SK-N-SH (cell line): ENCODE measurements at regions not wholly inside any gene's neighbourhood (a gene's known extent, or its start where the extent isn't known, plus 50 kb on each side); places are given as distances from the start of the nearest gene placed in this dataset.

Experiments
- CTCF ChIA-PET: fragments of 300-600, 350-600 bp; formaldehyde crosslinking; extraction: SDS; loops from one replicate; lab custom pipeline; 2021; lab: Yijun Ruan, JAX
- POLR2A ChIA-PET: fragments of 350-600 bp; sonication (Branson Sonifier 250); formaldehyde crosslinking; extraction: SDS; loops from one replicate; lab custom pipeline; 2020; ENCODE audit warnings: antibody characterized with exemption, inconsistent platforms; lab: Yijun Ruan, JAX
- DNase-seq: peaks from one replicate; pipeline ENCODE4 v3.0.0; 2012
- H2AFZ ChIP-seq: fragments of 200-600 bp; sonication (generic); 2 replicates; pipeline ENCODE4 v1.8.1; 2016; ENCODE audit warnings: antibody characterized with exemption, mild to moderate bottlenecking, low read depth
- H3F3A ChIP-seq: fragments of 200-600 bp; sonication (generic); replicated peaks from 2 replicates; pipeline ENCODE3; 2016; ENCODE audit warnings: antibody characterized with exemption, mild to moderate bottlenecking; ENCODE audit not compliant: insufficient read depth
- H3K27ac ChIP-seq, 2 experiments: fragments of 200-500 bp in 1 of 2; fragments of 200-600 bp in 1 of 2; sonication (Bioruptor generic) in 1 of 2; sonication (generic), shearing (Covaris generic) in 1 of 2; 2 replicates each; pipeline versions ENCODE4 v1.5.1 to v1.6.1; 2014 to 2016; ENCODE audit warnings: low read depth in 2 of 2, inconsistent platforms in 1 of 2, low read length in 1 of 2, mild to moderate bottlenecking in 1 of 2, mixed read lengths in 1 of 2
- H3K27me3 ChIP-seq: fragments of 200-600 bp; sonication (generic), shearing (Covaris generic); 2 replicates; pipeline ENCODE4 v1.6.1; 2016; ENCODE audit warnings: mixed run types; ENCODE audit not compliant: insufficient read depth
- H3K36me3 ChIP-seq, 2 experiments: fragments of 200-500 bp in 1 of 2; fragments of 200-600 bp in 1 of 2; sonication (Bioruptor generic) in 1 of 2; sonication (generic) in 1 of 2; replicated peaks in 1 of 2; 2 replicates each; pipeline versions ENCODE3 to v1.5.1; 2014 to 2016; ENCODE audit warnings: low read length in 1 of 2, mild to moderate bottlenecking in 1 of 2; ENCODE audit not compliant: insufficient read depth in 2 of 2, control insufficient read depth in 1 of 2
- H3K4me1 ChIP-seq, 2 experiments: fragments of 200-500 bp in 1 of 2; fragments of 200-600 bp in 1 of 2; sonication (Bioruptor generic) in 1 of 2; sonication (generic), shearing (Covaris generic) in 1 of 2; 2 replicates each; pipeline versions ENCODE4 v1.5.1 to v1.6.1; 2014 to 2016; ENCODE audit warnings: low read depth in 1 of 2, low read length in 1 of 2, mixed run types in 1 of 2; ENCODE audit not compliant: insufficient read depth in 2 of 2, control insufficient read depth in 1 of 2
- H3K4me2 ChIP-seq: fragments of 200-600 bp; sonication (generic), shearing (Covaris generic); 2 replicates; pipeline ENCODE4 v1.6.1; 2017; ENCODE audit warnings: mixed run types
- H3K4me3 ChIP-seq, 2 experiments: fragments of 200-500 bp in 1 of 2; fragments of 200-600 bp in 1 of 2; sonication (Bioruptor generic) in 1 of 2; sonication (generic), shearing (Covaris generic) in 1 of 2; 2 replicates each; pipeline versions ENCODE4 v1.5.1 to v1.8.1; 2014 to 2016; ENCODE audit warnings: low read depth in 2 of 2, inconsistent platforms in 1 of 2, low read length in 1 of 2, mild to moderate bottlenecking in 1 of 2, mixed read lengths in 1 of 2, moderate library complexity in 1 of 2
- H3K79me2 ChIP-seq: fragments of 200-600 bp; sonication (generic); 2 replicates; pipeline ENCODE4 v1.8.1; 2017; ENCODE audit warnings: mild to moderate bottlenecking; ENCODE audit not compliant: insufficient read depth
- H3K9ac ChIP-seq: fragments of 200-600 bp; sonication (generic); 2 replicates; pipeline ENCODE4 v1.6.1; 2017; ENCODE audit warnings: mixed run types
- H3K9me2 ChIP-seq: fragments of 200-600 bp; sonication (generic); 2 replicates; pipeline ENCODE4 v1.6.1; 2017; ENCODE audit warnings: mixed run types
- H3K9me3 ChIP-seq: fragments of 200-600 bp; sonication (generic); 2 replicates; pipeline ENCODE4 v1.6.1; 2017; ENCODE audit warnings: mixed run types, mild to moderate bottlenecking, moderate library complexity
- H4K20me1 ChIP-seq: fragments of 200-600 bp; sonication (generic); 2 replicates; pipeline ENCODE4 v1.6.1; 2017; ENCODE audit warnings: mild to moderate bottlenecking, mixed run types; ENCODE audit not compliant: insufficient read depth
- CHD2 ChIP-seq: fragments of 150-350 bp; IDR thresholded peaks from 2 replicates; pipeline ENCODE4 v1.6.1; 2018; ENCODE audit warnings: low read length; ENCODE audit not compliant: partially characterized antibody
- EP300 ChIP-seq, 2 experiments: IDR thresholded peaks; 2 replicates each; pipeline versions ENCODE4 v1.4.0 to v1.6.1; 2012; ENCODE audit warnings: borderline replicate concordance in 1 of 2, low read depth in 1 of 2, low read length in 1 of 2
- EZH2phosphoT487 ChIP-seq: fragments of 200-600 bp; sonication (generic); IDR thresholded peaks from 2 replicates; pipeline ENCODE4 v1.6.1; 2017; ENCODE audit warnings: low read depth, mixed run types, mild to moderate bottlenecking, antibody characterized with exemption, moderate library complexity, borderline replicate concordance
- FOSL2 ChIP-seq: IDR thresholded peaks from 2 replicates; pipeline ENCODE4 v1.4.0; 2012; ENCODE audit warnings: low read depth, mild to moderate bottlenecking, moderate library complexity, borderline replicate concordance
- FOXJ3 ChIP-seq: sonication (generic); formaldehyde crosslinking; IDR thresholded peaks from 2 replicates; pipeline ENCODE4 v1.5.1; 2020; ENCODE audit warnings: mild to moderate bottlenecking, missing genetic modification reagents
- FOXM1 ChIP-seq: IDR thresholded peaks from 2 replicates; pipeline ENCODE4 v1.4.0; 2012; ENCODE audit warnings: low read depth, mild to moderate bottlenecking
- GABPA ChIP-seq: IDR thresholded peaks from 2 replicates; pipeline ENCODE4 v1.4.0; 2012; ENCODE audit warnings: low read depth, mild to moderate bottlenecking
- JUND ChIP-seq: IDR thresholded peaks from 2 replicates; pipeline ENCODE4 v1.4.0; 2012
- MXI1 ChIP-seq: IDR thresholded peaks from 2 replicates; pipeline ENCODE4 v1.6.1; 2012; ENCODE audit warnings: mild to moderate bottlenecking, low read depth, low read length, improper control_type of control experiment
- RAD21 ChIP-seq: IDR thresholded peaks from 2 replicates; pipeline ENCODE4 v1.6.1; 2012; ENCODE audit warnings: mild to moderate bottlenecking, low read length
- RCOR1 ChIP-seq: fragments of 150-350 bp; IDR thresholded peaks from 2 replicates; pipeline ENCODE4 v1.6.1; 2017; ENCODE audit warnings: antibody characterized with exemption, low read length
- RFX5 ChIP-seq: IDR thresholded peaks from 2 replicates; pipeline ENCODE4 v1.6.1; 2012; ENCODE audit warnings: mild to moderate bottlenecking, improper control_type of control experiment, low read length
- SIN3A ChIP-seq: IDR thresholded peaks from 2 replicates; pipeline ENCODE4 v1.6.1; 2012; ENCODE audit warnings: low read depth, mild to moderate bottlenecking, low read length, moderate library complexity, borderline replicate concordance
- SMC3 ChIP-seq: IDR thresholded peaks from 2 replicates; pipeline ENCODE4 v1.6.1; 2012; ENCODE audit warnings: low read depth, low read length, improper control_type of control experiment
- TAF1 ChIP-seq: IDR thresholded peaks from 2 replicates; pipeline ENCODE4 v1.6.1; 2012; ENCODE audit warnings: low read depth, mild to moderate bottlenecking, low read length, moderate library complexity, borderline replicate concordance
- YY1 ChIP-seq: IDR thresholded peaks from 2 replicates; pipeline ENCODE4 v1.4.0; 2012; ENCODE audit warnings: low read depth, mild to moderate bottlenecking
- TF ChIP-seq, protein P1 (sequence below): IDR thresholded peaks from 2 replicates; pipeline ENCODE4; 2012
- TF ChIP-seq, protein P2 (sequence below): IDR thresholded peaks from 2 replicates; pipeline ENCODE4 v1.6.1; 2012; ENCODE audit warnings: mild to moderate bottlenecking, low read depth, low read length, moderate library complexity
- TF ChIP-seq, protein P3 (sequence below): fragments of 200-600 bp; sonication (generic); IDR thresholded peaks from 2 replicates; pipeline ENCODE4 v1.6.1; 2017; ENCODE audit warnings: antibody characterized with exemption, mild to moderate bottlenecking, moderate library complexity

DNA sequence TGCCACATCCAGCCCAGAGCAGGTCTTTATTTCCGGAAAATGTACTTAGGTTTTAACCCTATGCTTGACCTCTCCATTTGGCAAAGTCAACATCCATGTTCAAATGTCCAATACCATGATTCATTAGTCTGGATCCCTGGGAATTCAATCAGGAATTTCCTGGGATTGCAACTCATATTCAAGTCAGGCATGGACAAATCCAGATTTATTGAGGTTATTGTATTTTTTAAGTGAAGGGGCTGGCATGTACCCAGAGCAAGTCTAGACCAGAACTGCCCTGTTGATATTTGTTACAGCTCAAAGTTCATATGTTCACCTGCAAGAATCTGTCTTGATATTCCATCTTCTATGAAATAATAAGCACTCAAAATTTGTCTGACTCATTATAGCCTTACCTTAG is 521.1 kb downstream of the ADGRL2 start (continued):
- TF ChIP-seq FOSL2: no peak

DNA sequence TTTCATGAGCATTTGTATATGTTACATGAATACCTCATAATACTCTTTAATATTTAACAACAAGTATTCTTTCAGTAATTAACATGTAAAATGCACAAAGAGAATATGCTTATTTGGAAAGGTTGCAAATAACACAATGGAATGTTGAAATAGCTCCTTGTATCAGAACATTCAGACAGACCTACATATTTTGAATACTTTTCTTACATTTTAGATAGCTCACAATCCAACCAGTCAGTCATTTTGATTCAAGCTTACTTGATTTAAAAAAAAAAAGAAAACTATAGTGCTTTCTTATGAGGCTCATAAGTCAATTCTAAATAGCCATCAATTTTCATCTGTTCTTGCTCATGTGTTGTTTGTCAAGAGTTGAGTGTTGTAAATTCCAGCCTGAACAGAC is 518.8 kb downstream of the ADGRL2 start:
- Histone ChIP-seq H3K27me3 (no peaks in the 10 kb centered on the region), H3K36me3 (no peaks in the 10 kb centered on the region), H3K4me3 (no peak overlapping the region), H3K9me2 (no peaks in the 10 kb centered on the region), H3K4me1 (no peaks in the 10 kb centered on the region; a peak in 1 of 4 replicates), H3K9me3 (no peaks in the 10 kb centered on the region), H2AFZ (no peak overlapping the region), H3K9ac (no peak overlapping the region), H3K27ac (no peak overlapping the region), H3K79me2 (no peaks in the 10 kb centered on the region), H3K4me2 (no peak overlapping the region), H4K20me1 (no peaks in the 10 kb centered on the region), H3F3A (no peaks in the 10 kb centered on the region)
- ChIA-PET POLR2A (no interaction called here), CTCF (no interaction called here)
- TF ChIP-seq FOXJ3 (CRISPR knock-in tag) (no peak), CHD2 (no peak), JUND (no peak), RAD21 (no peak), EP300 (IDR thresholded peaks at IDR 0.05; ENCODE audit: borderline replicate concordance in 1 of 2, low read depth in 1 of 2, low read length in 1 of 2) (no peak), GABPA (no peak), TAF1 (no peak), SMC3 (no peak), SIN3A (no peak), MXI1 (no peak), RCOR1 (no peak), RFX5 (no peak), EZH2phosphoT487 (no peak), FOXM1 (no peak), YY1 (no peak)
- TF ChIP-seq, protein P1, sequence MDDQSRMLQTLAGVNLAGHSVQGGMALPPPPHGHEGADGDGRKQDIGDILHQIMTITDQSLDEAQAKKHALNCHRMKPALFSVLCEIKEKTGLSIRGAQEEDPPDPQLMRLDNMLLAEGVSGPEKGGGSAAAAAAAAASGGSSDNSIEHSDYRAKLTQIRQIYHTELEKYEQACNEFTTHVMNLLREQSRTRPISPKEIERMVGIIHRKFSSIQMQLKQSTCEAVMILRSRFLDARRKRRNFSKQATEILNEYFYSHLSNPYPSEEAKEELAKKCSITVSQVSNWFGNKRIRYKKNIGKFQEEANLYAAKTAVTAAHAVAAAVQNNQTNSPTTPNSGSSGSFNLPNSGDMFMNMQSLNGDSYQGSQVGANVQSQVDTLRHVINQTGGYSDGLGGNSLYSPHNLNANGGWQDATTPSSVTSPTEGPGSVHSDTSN: no peak
- TF ChIP-seq, protein P2, sequence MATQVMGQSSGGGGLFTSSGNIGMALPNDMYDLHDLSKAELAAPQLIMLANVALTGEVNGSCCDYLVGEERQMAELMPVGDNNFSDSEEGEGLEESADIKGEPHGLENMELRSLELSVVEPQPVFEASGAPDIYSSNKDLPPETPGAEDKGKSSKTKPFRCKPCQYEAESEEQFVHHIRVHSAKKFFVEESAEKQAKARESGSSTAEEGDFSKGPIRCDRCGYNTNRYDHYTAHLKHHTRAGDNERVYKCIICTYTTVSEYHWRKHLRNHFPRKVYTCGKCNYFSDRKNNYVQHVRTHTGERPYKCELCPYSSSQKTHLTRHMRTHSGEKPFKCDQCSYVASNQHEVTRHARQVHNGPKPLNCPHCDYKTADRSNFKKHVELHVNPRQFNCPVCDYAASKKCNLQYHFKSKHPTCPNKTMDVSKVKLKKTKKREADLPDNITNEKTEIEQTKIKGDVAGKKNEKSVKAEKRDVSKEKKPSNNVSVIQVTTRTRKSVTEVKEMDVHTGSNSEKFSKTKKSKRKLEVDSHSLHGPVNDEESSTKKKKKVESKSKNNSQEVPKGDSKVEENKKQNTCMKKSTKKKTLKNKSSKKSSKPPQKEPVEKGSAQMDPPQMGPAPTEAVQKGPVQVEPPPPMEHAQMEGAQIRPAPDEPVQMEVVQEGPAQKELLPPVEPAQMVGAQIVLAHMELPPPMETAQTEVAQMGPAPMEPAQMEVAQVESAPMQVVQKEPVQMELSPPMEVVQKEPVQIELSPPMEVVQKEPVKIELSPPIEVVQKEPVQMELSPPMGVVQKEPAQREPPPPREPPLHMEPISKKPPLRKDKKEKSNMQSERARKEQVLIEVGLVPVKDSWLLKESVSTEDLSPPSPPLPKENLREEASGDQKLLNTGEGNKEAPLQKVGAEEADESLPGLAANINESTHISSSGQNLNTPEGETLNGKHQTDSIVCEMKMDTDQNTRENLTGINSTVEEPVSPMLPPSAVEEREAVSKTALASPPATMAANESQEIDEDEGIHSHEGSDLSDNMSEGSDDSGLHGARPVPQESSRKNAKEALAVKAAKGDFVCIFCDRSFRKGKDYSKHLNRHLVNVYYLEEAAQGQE: no peak
- TF ChIP-seq, protein P3, sequence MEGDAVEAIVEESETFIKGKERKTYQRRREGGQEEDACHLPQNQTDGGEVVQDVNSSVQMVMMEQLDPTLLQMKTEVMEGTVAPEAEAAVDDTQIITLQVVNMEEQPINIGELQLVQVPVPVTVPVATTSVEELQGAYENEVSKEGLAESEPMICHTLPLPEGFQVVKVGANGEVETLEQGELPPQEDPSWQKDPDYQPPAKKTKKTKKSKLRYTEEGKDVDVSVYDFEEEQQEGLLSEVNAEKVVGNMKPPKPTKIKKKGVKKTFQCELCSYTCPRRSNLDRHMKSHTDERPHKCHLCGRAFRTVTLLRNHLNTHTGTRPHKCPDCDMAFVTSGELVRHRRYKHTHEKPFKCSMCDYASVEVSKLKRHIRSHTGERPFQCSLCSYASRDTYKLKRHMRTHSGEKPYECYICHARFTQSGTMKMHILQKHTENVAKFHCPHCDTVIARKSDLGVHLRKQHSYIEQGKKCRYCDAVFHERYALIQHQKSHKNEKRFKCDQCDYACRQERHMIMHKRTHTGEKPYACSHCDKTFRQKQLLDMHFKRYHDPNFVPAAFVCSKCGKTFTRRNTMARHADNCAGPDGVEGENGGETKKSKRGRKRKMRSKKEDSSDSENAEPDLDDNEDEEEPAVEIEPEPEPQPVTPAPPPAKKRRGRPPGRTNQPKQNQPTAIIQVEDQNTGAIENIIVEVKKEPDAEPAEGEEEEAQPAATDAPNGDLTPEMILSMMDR: no peak
- no peak for DNase-seq
